ENCODE measurements at regions not wholly inside any gene's neighbourhood (a gene's known extent, or its start where the extent isn't known, plus 50 kb on each side); places are given as distances from the start of the nearest gene placed in this dataset.

GRCh38 chr7:52928591-52928990 is 106.8 kb upstream of the POM121L12 start:
- TF ChIP-seq CTCF (IDR thresholded peaks at IDR 0.05; ENCODE audit: low read depth, low read length, missing control alignments), result no peak
- DNase-seq (ENCODE audit: low read depth), result no peak
- H3K4me3 ChIP-seq (ENCODE audit: low read depth, low read length), result no peak overlapping the region

- DNase-seq (ENCODE audit: low read depth), result no peak
- no peak for TF ChIP-seq CTCF (IDR thresholded peaks at IDR 0.05; ENCODE audit: low read depth, low read length, missing control alignments)
- no peak overlapping the region for H3K4me3 ChIP-seq (ENCODE audit: low read depth, low read length)
These were observed 110.1 kb upstream of the POM121L12 start for GRCh38 chr7:52925332-52925731.

GRCh38 chr7:52920977-52921376 is 114.5 kb upstream of the POM121L12 start:
- no peak overlapping the region for H3K4me3 ChIP-seq (ENCODE audit: low read depth, low read length)
- TF ChIP-seq CTCF (IDR thresholded peaks at IDR 0.05; ENCODE audit: low read depth, low read length, missing control alignments), result no peak
- DNase-seq (ENCODE audit: low read depth), result no peak

DNA sequence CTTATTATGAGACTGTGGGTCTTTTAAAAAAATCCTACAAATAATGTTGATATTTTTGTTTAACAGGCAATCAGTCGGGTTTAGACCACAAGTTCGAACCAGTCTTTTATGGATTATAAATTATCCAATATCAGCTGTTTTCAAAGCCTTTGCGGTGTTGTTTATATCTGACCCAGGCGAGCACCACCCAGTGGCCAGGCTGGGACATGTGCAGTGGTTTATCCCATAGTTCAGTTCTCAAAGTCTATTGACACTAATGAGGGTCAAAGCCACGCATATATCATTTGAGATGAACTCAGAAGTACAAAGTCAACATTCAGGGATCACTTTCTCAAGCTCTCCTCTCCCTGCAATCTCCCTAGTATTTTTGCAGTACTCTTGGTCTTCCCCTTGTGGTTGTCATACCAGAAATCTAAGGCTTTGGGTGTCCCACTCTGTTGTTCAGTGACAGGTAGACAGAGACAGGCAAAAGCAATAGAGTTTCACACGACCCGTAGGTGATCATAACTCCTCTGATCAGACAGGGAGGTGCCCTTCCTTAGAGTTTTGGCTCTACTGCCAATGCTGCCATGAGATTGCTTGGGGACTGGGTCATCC is 117.4 kb upstream of the POM121L12 start:
- no peak for TF ChIP-seq CTCF (IDR thresholded peaks at IDR 0.05; ENCODE audit: low read depth, low read length, missing control alignments)
- no peak overlapping the region for H3K4me3 ChIP-seq (ENCODE audit: low read depth, low read length)
- no peak for DNase-seq (ENCODE audit: low read depth)

GRCh38 chr7:52911795-52912194 is 123.6 kb upstream of the POM121L12 start:
- no peak for TF ChIP-seq CTCF (IDR thresholded peaks at IDR 0.05; ENCODE audit: low read depth, low read length, missing control alignments)
- H3K4me3 ChIP-seq (ENCODE audit: low read depth, low read length), result no peak overlapping the region

GRCh38 chr7:52911326-52911725 is 124.1 kb upstream of the POM121L12 start:
- H3K4me3 ChIP-seq (ENCODE audit: low read depth, low read length), result no peak overlapping the region
- no peak for DNase-seq (ENCODE audit: low read depth)
- no peak for TF ChIP-seq CTCF (IDR thresholded peaks at IDR 0.05; ENCODE audit: low read depth, low read length, missing control alignments)

More at GRCh38 chr7:52911795-52912194, 123.6 kb upstream of the POM121L12 start:
- DNase-seq (ENCODE audit: low read depth), result no peak

- DNase-seq (ENCODE audit: low read depth), result no peak
- no peak for TF ChIP-seq CTCF (IDR thresholded peaks at IDR 0.05; ENCODE audit: low read depth, low read length, missing control alignments)
- no peak overlapping the region for H3K4me3 ChIP-seq (ENCODE audit: low read depth, low read length)
These were observed 125.5 kb upstream of the POM121L12 start for GRCh38 chr7:52909935-52910334.
